HepG2 (cell line): ENCODE measurements at regions not wholly inside any gene's neighbourhood (a gene's known extent, or its start where the extent isn't known, plus 50 kb on each side); places are given as distances from the start of the nearest gene placed in this dataset.

Source experiments
- ATAC-seq: fragments of 200-7000 bp; cut with Tn5 transposase; 3 replicates; pipeline ENCODE4 v1.9.1; 2020; ENCODE audit warnings: mild to moderate bottlenecking, moderate library complexity
- BruUV-seq: library from RNA; stranded (reverse); fragments of 400-500 nt; replicated peaks from 2 replicates; lab custom pipeline; 2021; lab: Mats Ljungman, UMichigan
- CTCF ChIA-PET: fragments of 300-600 bp; formaldehyde crosslinking; extraction: SDS; loops from one replicate; lab custom pipeline; 2021; ENCODE audit warnings: low total read pairs, inconsistent platforms, low intra/inter-chr PET ratio; lab: Yijun Ruan, JAX
- POLR2A ChIA-PET: fragments of 350-600 bp; sonication (Branson Sonifier 250); formaldehyde crosslinking; loops from one replicate; lab custom pipeline; 2020; ENCODE audit warnings: antibody characterized with exemption, inconsistent platforms; lab: Yijun Ruan, JAX
- DNase-seq: peaks from one replicate; pipeline ENCODE4 v3.0.0-alpha.2; 2015; ENCODE audit warnings: low spot score
- FAIRE-seq: peaks from 3 replicates; lab custom pipeline; 2011; peaks lifted over from hg19 to GRCh38; lab: Jason Lieb, UNC
- H2AFZ ChIP-seq: one replicate; pipeline ENCODE4 v1.6.1; 2011; ENCODE audit warnings: low read length, inconsistent platforms
- H3K27ac ChIP-seq: fragments of 300-600 bp; 3 replicates; pipeline ENCODE4 v1.8.0; 2011; ENCODE audit warnings: mixed run types, mild to moderate bottlenecking, mixed read lengths, low read length, inconsistent platforms; ENCODE audit not compliant: insufficient read depth; ENCODE audit errors: extremely low read length
- H3K27me3 ChIP-seq, 2 experiments: fragments of 200-600 bp in 1 of 2; 2 replicates in 1 of 2; 3 replicates in 1 of 2; pipeline versions ENCODE4 v1.6.0 to v1.8.0; 2011; ENCODE audit warnings: low read length in 2 of 2, mild to moderate bottlenecking in 2 of 2, moderate library complexity in 2 of 2, inconsistent platforms in 1 of 2; ENCODE audit not compliant: insufficient read depth in 2 of 2, control insufficient read depth in 1 of 2
- H3K36me3 ChIP-seq, 2 experiments: fragments of 200-600 bp in 1 of 2; replicated peaks in 1 of 2; 2 replicates in 1 of 2; 3 replicates in 1 of 2; pipeline versions ENCODE4 v1.5.1 to v1.8.0; 2011; ENCODE audit warnings: low read length in 2 of 2, inconsistent platforms in 1 of 2; ENCODE audit not compliant: insufficient read depth in 2 of 2, control insufficient read depth in 1 of 2
- H3K4me1 ChIP-seq: 2 replicates; pipeline ENCODE4 v1.5.1; 2012; ENCODE audit warnings: low read length, inconsistent platforms; ENCODE audit not compliant: insufficient read depth
- H3K4me2 ChIP-seq: 2 replicates; pipeline ENCODE4 v1.6.0; 2011; ENCODE audit warnings: low read depth, low read length, inconsistent platforms
- H3K4me3 ChIP-seq, 3 experiments: fragments of 200-600 bp in 1 of 3; sonication (generic), shearing (Covaris generic) in 1 of 3; replicated peaks in 1 of 3; 2 replicates each; pipeline ENCODE4 v1.5.1; 2011 to 2016; ENCODE audit warnings: low read length in 3 of 3, inconsistent platforms in 2 of 3, low read depth in 2 of 3, mild to moderate bottlenecking in 2 of 3, control low read depth in 1 of 3, mixed read lengths in 1 of 3; ENCODE audit not compliant: insufficient read depth in 1 of 3
- H3K79me2 ChIP-seq: one replicate; pipeline ENCODE4 v1.6.1; 2011; ENCODE audit warnings: low read length, inconsistent platforms; ENCODE audit not compliant: insufficient read depth
- H3K9ac ChIP-seq: 2 replicates; pipeline ENCODE4 v1.6.0; 2011; ENCODE audit warnings: mild to moderate bottlenecking, low read depth, low read length, inconsistent platforms; ENCODE audit not compliant: insufficient read depth
- H3K9me3 ChIP-seq: 2 replicates; pipeline ENCODE4 v1.5.1; 2012; ENCODE audit warnings: mild to moderate bottlenecking, low read length
- H4K20me1 ChIP-seq: 2 replicates; pipeline ENCODE4 v1.6.0; 2011; ENCODE audit warnings: inconsistent platforms, mild to moderate bottlenecking, low read length, moderate library complexity; ENCODE audit not compliant: insufficient read depth
- HIVEP1 ChIP-seq: sonication (generic); formaldehyde crosslinking; IDR thresholded peaks from 2 replicates; pipeline ENCODE4 v1.4.0; 2020; ENCODE audit warnings: mild to moderate bottlenecking, missing genetic modification reagents
- HNF4G ChIP-seq, 2 experiments: sonication (generic) in 1 of 2; formaldehyde crosslinking in 1 of 2; IDR thresholded peaks; 2 replicates each; pipeline versions ENCODE4 v1.4.0 to v1.6.1; 2011 to 2020; ENCODE audit warnings: borderline replicate concordance in 2 of 2, low read depth in 2 of 2, mild to moderate bottlenecking in 2 of 2, low read length in 1 of 2, missing genetic modification reagents in 1 of 2, moderate library complexity in 1 of 2
- IRX3 ChIP-seq: sonication (generic); formaldehyde crosslinking; IDR thresholded peaks from 2 replicates; pipeline ENCODE4 v1.8.1; 2023; ENCODE audit warnings: mild to moderate bottlenecking, low read depth, missing genetic modification reagents, borderline replicate concordance
- KDM2A ChIP-seq: sonication (generic); formaldehyde crosslinking; IDR thresholded peaks from 2 replicates; pipeline ENCODE4 v1.4.0; 2020; ENCODE audit warnings: low read depth, missing genetic modification reagents, borderline replicate concordance
- ZBTB38 ChIP-seq: sonication (generic); formaldehyde crosslinking; IDR thresholded peaks from 2 replicates; pipeline ENCODE4 v1.5.1; 2020; ENCODE audit warnings: mild to moderate bottlenecking, missing genetic modification reagents
- ZNF160 ChIP-seq: sonication (generic); formaldehyde crosslinking; IDR thresholded peaks from 2 replicates; pipeline ENCODE4 v1.8.0; 2022; ENCODE audit warnings: mild to moderate bottlenecking, inconsistent platforms, missing genetic modification reagents
- ZNF460 ChIP-seq: sonication (generic); formaldehyde crosslinking; IDR thresholded peaks from 2 replicates; pipeline ENCODE4 v1.5.1; 2020; ENCODE audit warnings: missing genetic modification reagents, mild to moderate bottlenecking, borderline replicate concordance
- ZNF543 ChIP-seq: sonication (generic); formaldehyde crosslinking; IDR thresholded peaks from 2 replicates; pipeline ENCODE4 v1.4.0; 2020; ENCODE audit warnings: mild to moderate bottlenecking, missing genetic modification reagents
- WGBS: methylation state at CpG from one replicate; pipeline ENCODE4 v1.1.6; 2017; ENCODE audit warnings: low lambda C conversion rate; 5-methylcytosine and 5-hydroxymethylcytosine counted together
- in situ Hi-C: cut with HindIII; loops from 2 replicates; pipeline ENCODE4 v1.10.0; 2017; ENCODE audit warnings: low pct_unique_long_range_greater_than_20kb; ENCODE audit not compliant: extremely low pct_ligation_motif_present
- intact Hi-C: fragments of 100-400 bp; cut with micrococcal nuclease; formaldehyde crosslinking; loops from one replicate; pipeline ENCODE4 v1.10.0; 2022; ENCODE audit not compliant: unreplicated experiment
- TF ChIP-seq, protein P1 (sequence below): fragments of 450-650 bp; IDR thresholded peaks from 2 replicates; pipeline ENCODE4 v1.6.1; 2016
- TF ChIP-seq, protein P2 (sequence below): sonication (generic); formaldehyde crosslinking; IDR thresholded peaks from 2 replicates; pipeline ENCODE4 v1.8.1; 2023; ENCODE audit warnings: mild to moderate bottlenecking, missing genetic modification reagents
- TF ChIP-seq, protein P3 (sequence below): sonication (generic); formaldehyde crosslinking; IDR thresholded peaks from 2 replicates; pipeline ENCODE4 v1.8.0; 2022; ENCODE audit warnings: mild to moderate bottlenecking, missing genetic modification reagents, moderate library complexity
- TF ChIP-seq, protein P4 (sequence below): sonication (generic); formaldehyde crosslinking; IDR thresholded peaks from 2 replicates; pipeline ENCODE4 v1.4.0; 2020; ENCODE audit warnings: mild to moderate bottlenecking, missing genetic modification reagents

DNA sequence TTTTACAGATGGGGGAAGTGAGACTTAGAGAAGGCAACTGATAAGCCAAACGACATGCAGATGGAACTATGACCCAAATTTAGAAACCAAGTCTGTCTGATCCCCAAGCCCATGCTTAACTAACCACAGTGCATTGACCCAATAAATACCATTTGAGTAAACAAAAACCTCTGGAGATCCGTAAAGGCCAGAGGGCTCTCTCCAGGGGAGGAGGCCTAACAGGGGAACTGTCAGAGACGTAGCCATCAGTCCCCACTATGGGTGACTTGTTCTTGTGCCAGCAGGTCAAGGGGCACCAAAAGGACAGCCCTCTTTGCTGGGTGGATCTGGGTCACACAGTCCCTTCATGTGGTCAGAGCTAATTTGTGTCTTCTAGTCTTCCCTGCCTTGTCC, 420.2 kb downstream of the BCOR start:
- H3K4me3 ChIP-seq: no peak overlapping the region
- no peaks in the 10 kb centered on the region for H3K79me2 ChIP-seq
- no peak overlapping the region for H3K27ac ChIP-seq
- 0% methylated on average over 1 of the region's 3 CpGs for WGBS
- POLR2A ChIA-PET: no interaction called here
- no peak overlapping the region for H2AFZ ChIP-seq
- H3K9me3 ChIP-seq: no peaks in the 10 kb centered on the region
- no peaks in the 10 kb centered on the region for H3K36me3 ChIP-seq
- no peaks in the 10 kb centered on the region for H3K27me3 ChIP-seq
- no peak overlapping the region for H3K4me2 ChIP-seq
- in situ Hi-C loops: no loop called here
- no peak overlapping the region for H3K9ac ChIP-seq
- ATAC-seq: no peak
- TF ChIP-seq ZBTB38 (CRISPR knock-in tag) (no peak), ZNF160 (CRISPR knock-in tag) (no peak), ZNF543 (CRISPR knock-in tag) (no peak), HIVEP1 (CRISPR knock-in tag) (no peak), IRX3 (CRISPR knock-in tag) (no peak), HNF4G (IDR thresholded peaks at IDR 0.05; ENCODE audit: borderline replicate concordance, low read depth, low read length) (no peak), HNF4G (CRISPR knock-in tag; IDR thresholded peaks at IDR 0.05; ENCODE audit: borderline replicate concordance, low read depth) (no peak), ZNF460 (CRISPR knock-in tag) (no peak), KDM2A (CRISPR knock-in tag) (no peak)
- TF ChIP-seq, protein P1, sequence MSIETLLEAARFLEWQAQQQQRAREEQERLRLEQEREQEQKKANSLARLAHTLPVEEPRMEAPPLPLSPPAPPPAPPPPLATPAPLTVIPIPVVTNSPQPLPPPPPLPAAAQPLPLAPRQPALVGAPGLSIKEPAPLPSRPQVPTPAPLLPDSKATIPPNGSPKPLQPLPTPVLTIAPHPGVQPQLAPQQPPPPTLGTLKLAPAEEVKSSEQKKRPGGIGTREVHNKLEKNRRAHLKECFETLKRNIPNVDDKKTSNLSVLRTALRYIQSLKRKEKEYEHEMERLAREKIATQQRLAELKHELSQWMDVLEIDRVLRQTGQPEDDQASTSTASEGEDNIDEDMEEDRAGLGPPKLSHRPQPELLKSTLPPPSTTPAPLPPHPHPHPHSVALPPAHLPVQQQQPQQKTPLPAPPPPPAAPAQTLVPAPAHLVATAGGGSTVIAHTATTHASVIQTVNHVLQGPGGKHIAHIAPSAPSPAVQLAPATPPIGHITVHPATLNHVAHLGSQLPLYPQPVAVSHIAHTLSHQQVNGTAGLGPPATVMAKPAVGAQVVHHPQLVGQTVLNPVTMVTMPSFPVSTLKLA: no peak
- TF ChIP-seq, protein P2, sequence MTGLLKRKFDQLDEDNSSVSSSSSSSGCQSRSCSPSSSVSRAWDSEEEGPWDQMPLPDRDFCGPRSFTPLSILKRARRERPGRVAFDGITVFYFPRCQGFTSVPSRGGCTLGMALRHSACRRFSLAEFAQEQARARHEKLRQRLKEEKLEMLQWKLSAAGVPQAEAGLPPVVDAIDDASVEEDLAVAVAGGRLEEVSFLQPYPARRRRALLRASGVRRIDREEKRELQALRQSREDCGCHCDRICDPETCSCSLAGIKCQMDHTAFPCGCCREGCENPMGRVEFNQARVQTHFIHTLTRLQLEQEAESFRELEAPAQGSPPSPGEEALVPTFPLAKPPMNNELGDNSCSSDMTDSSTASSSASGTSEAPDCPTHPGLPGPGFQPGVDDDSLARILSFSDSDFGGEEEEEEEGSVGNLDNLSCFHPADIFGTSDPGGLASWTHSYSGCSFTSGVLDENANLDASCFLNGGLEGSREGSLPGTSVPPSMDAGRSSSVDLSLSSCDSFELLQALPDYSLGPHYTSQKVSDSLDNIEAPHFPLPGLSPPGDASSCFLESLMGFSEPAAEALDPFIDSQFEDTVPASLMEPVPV (CRISPR knock-in tag): no peak
- TF ChIP-seq, protein P3, sequence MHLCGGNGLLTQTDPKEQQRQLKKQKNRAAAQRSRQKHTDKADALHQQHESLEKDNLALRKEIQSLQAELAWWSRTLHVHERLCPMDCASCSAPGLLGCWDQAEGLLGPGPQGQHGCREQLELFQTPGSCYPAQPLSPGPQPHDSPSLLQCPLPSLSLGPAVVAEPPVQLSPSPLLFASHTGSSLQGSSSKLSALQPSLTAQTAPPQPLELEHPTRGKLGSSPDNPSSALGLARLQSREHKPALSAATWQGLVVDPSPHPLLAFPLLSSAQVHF (CRISPR knock-in tag): no peak
- TF ChIP-seq, protein P4, sequence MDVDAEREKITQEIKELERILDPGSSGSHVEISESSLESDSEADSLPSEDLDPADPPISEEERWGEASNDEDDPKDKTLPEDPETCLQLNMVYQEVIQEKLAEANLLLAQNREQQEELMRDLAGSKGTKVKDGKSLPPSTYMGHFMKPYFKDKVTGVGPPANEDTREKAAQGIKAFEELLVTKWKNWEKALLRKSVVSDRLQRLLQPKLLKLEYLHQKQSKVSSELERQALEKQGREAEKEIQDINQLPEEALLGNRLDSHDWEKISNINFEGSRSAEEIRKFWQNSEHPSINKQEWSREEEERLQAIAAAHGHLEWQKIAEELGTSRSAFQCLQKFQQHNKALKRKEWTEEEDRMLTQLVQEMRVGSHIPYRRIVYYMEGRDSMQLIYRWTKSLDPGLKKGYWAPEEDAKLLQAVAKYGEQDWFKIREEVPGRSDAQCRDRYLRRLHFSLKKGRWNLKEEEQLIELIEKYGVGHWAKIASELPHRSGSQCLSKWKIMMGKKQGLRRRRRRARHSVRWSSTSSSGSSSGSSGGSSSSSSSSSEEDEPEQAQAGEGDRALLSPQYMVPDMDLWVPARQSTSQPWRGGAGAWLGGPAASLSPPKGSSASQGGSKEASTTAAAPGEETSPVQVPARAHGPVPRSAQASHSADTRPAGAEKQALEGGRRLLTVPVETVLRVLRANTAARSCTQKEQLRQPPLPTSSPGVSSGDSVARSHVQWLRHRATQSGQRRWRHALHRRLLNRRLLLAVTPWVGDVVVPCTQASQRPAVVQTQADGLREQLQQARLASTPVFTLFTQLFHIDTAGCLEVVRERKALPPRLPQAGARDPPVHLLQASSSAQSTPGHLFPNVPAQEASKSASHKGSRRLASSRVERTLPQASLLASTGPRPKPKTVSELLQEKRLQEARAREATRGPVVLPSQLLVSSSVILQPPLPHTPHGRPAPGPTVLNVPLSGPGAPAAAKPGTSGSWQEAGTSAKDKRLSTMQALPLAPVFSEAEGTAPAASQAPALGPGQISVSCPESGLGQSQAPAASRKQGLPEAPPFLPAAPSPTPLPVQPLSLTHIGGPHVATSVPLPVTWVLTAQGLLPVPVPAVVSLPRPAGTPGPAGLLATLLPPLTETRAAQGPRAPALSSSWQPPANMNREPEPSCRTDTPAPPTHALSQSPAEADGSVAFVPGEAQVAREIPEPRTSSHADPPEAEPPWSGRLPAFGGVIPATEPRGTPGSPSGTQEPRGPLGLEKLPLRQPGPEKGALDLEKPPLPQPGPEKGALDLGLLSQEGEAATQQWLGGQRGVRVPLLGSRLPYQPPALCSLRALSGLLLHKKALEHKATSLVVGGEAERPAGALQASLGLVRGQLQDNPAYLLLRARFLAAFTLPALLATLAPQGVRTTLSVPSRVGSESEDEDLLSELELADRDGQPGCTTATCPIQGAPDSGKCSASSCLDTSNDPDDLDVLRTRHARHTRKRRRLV (CRISPR knock-in tag): no peak
- TF ChIP-seq, all 625 proteins: peak for 0
- Histone ChIP-seq H3K4me1 (no peaks in the 10 kb centered on the region), H4K20me1 (no peaks in the 10 kb centered on the region)
- no peak for DNase-seq
- CTCF ChIA-PET: no interaction called here
- intact Hi-C loops: no loop called here
- BruUV-seq: no TSS peak
- FAIRE-seq: no peak
